Mammary epithelial cell (primary cell): ENCODE measurements at regions not wholly inside any gene's neighbourhood (a gene's known extent, or its start where the extent isn't known, plus 50 kb on each side); places are given as distances from the start of the nearest gene placed in this dataset.

Experiments used
- CTCF ChIP-seq, 2 donors: IDR thresholded peaks in 1 of 2; conservative IDR thresholded peaks in 1 of 2; 2 replicates each; pipeline ENCODE4 v1.5.1; 2011 to 2012; ENCODE audit warnings: inconsistent platforms in 2 of 2, low read length in 2 of 2, mild to moderate bottlenecking in 2 of 2, control low read depth in 1 of 2, low read depth in 1 of 2; ENCODE audit not compliant: insufficient read depth in 1 of 2; ENCODE audit errors: extremely low read depth in 1 of 2
- EZH2 ChIP-seq: IDR thresholded peaks from 2 replicates; pipeline ENCODE4 v1.6.1; 2012; ENCODE audit warnings: low read length, inconsistent platforms, borderline replicate concordance

GRCh38 chr6:167661552-167662044, 165.1 kb upstream of the AFDN start:
- no peak for TF ChIP-seq CTCF (conservative IDR thresholded peaks at IDR 0.05 in 1 of 2, IDR thresholded peaks at IDR 0.05 in 1 of 2; ENCODE audit: extremely low read depth in 1 of 2, insufficient read depth in 1 of 2, low read depth in 1 of 2, low read length in 2 of 2)
- no peak for TF ChIP-seq EZH2
